ENCODE measurements at regions not wholly inside any gene's neighbourhood (a gene's known extent, or its start where the extent isn't known, plus 50 kb on each side); places are given as distances from the start of the nearest gene placed in this dataset.
"Not testable (repeated sequence)": the region's sequence is repeated elsewhere in the genome, so short reads cannot be mapped to it uniquely, and the experiment has no call there.

- Histone ChIP-seq H3K9me3 (ENCODE audit: severe bottlenecking) (no peaks in the 10 kb centered on the region), H3K36me3 (no peaks in the 10 kb centered on the region), H3K27ac (no peak overlapping the region), H3K4me3 (ENCODE audit: low read depth, low read length) (no peak overlapping the region), H3K27me3 (ENCODE audit: insufficient read depth, low read depth, severe bottlenecking) (no peaks in the 10 kb centered on the region)
- TF ChIP-seq CTCF (IDR thresholded peaks at IDR 0.05; ENCODE audit: low read depth, low read length): no peak
- DNase-seq: no peak
Measured at GRCh38 chr1:104212239-104212638, 462.5 kb downstream of the AMY1C start.

GRCh38 chr1:104217395-104217986 is 467.8 kb downstream of the AMY1C start:
- H3K9me3 ChIP-seq (ENCODE audit: severe bottlenecking); H3K27ac ChIP-seq; H3K4me3 ChIP-seq (ENCODE audit: low read depth, low read length); H3K36me3 ChIP-seq; H3K27me3 ChIP-seq (ENCODE audit: insufficient read depth, low read depth, severe bottlenecking); DNase-seq: not testable (repeated sequence)

- H3K27me3 ChIP-seq (ENCODE audit: insufficient read depth, low read depth, severe bottlenecking): no peaks in the 10 kb centered on the region
- H3K27ac ChIP-seq: no peak overlapping the region
- no peak for TF ChIP-seq CTCF (IDR thresholded peaks at IDR 0.05; ENCODE audit: low read depth, low read length)
- H3K9me3 ChIP-seq (ENCODE audit: severe bottlenecking): no peaks in the 10 kb centered on the region
- no peak overlapping the region for H3K4me3 ChIP-seq (ENCODE audit: low read depth, low read length)
- DNase-seq: no peak
- no peaks in the 10 kb centered on the region for H3K36me3 ChIP-seq
Measured at GRCh38 chr1:104229860-104230259, 480.2 kb downstream of the AMY1C start.

- no peak overlapping the region for H3K4me3 ChIP-seq (ENCODE audit: low read depth, low read length)
- no peaks in the 10 kb centered on the region for H3K36me3 ChIP-seq
- no peaks in the 10 kb centered on the region for H3K9me3 ChIP-seq (ENCODE audit: severe bottlenecking)
- no peak for DNase-seq
- TF ChIP-seq CTCF (IDR thresholded peaks at IDR 0.05; ENCODE audit: low read depth, low read length): no peak
- H3K27me3 ChIP-seq (ENCODE audit: insufficient read depth, low read depth, severe bottlenecking): no peaks in the 10 kb centered on the region
- H3K27ac ChIP-seq: no peak overlapping the region
Measured at GRCh38 chr1:104231676-104232075, 482.0 kb downstream of the AMY1C start.

- Histone ChIP-seq H3K27ac (no peak overlapping the region), H3K36me3 (no peaks in the 10 kb centered on the region), H3K27me3 (ENCODE audit: insufficient read depth, low read depth, severe bottlenecking) (no peaks in the 10 kb centered on the region), H3K4me3 (ENCODE audit: low read depth, low read length) (no peak overlapping the region), H3K9me3 (ENCODE audit: severe bottlenecking) (no peaks in the 10 kb centered on the region)
- no peak for DNase-seq
- no peak for TF ChIP-seq CTCF (IDR thresholded peaks at IDR 0.05; ENCODE audit: low read depth, low read length)
Measured at GRCh38 chr1:104235141-104235540, 485.4 kb downstream of the AMY1C start.

- Histone ChIP-seq H3K27me3 (ENCODE audit: insufficient read depth, low read depth, severe bottlenecking) (no peaks in the 10 kb centered on the region), H3K27ac (no peak overlapping the region), H3K9me3 (ENCODE audit: severe bottlenecking) (no peaks in the 10 kb centered on the region), H3K36me3 (no peaks in the 10 kb centered on the region), H3K4me3 (ENCODE audit: low read depth, low read length) (no peak overlapping the region)
- no peak for DNase-seq
- TF ChIP-seq CTCF (IDR thresholded peaks at IDR 0.05; ENCODE audit: low read depth, low read length): no peak
Measured at GRCh38 chr1:104238991-104239390, 489.3 kb downstream of the AMY1C start.

Data from WERI-Rb-1 (cell line).